ENCODE measurements at regions not wholly inside any gene's neighbourhood (a gene's known extent, or its start where the extent isn't known, plus 50 kb on each side); places are given as distances from the start of the nearest gene placed in this dataset.

- TF ChIP-seq CTCF (IDR thresholded peaks at IDR 0.05) (no peak), POLR2AphosphoS5 (IDR thresholded peaks at IDR 0.05) (no peak), POLR2A (IDR thresholded peaks at IDR 0.05) (no peak), EP300 (IDR thresholded peaks at IDR 0.05) (no peak)
These were observed 127.8 kb downstream of the MAGEE1 start for GRCh38 chrX:76555269-76555668.
